H1 (cell line): ENCODE measurements at regions not wholly inside any gene's neighbourhood (a gene's known extent, or its start where the extent isn't known, plus 50 kb on each side); places are given as distances from the start of the nearest gene placed in this dataset.

Experiments
- BACH1 ChIP-seq: IDR thresholded peaks from 2 replicates; pipeline ENCODE4 v1.6.1; 2012; ENCODE audit warnings: low read length, improper control_type of control experiment
- CHD1 ChIP-seq: IDR thresholded peaks from 2 replicates; pipeline ENCODE4 v1.6.1; 2012; ENCODE audit warnings: low read depth, low read length, improper control_type of control experiment
- CREB1 ChIP-seq: IDR thresholded peaks from 2 replicates; pipeline ENCODE4 v1.6.1; 2012; ENCODE audit warnings: inconsistent platforms
- EP300 ChIP-seq, 2 experiments: IDR thresholded peaks; 1 replicate in 1 of 2; 2 replicates in 1 of 2; pipeline ENCODE4 v1.6.1; 2011 to 2012; ENCODE audit warnings: low read depth in 2 of 2, low read length in 2 of 2, mild to moderate bottlenecking in 2 of 2, borderline replicate concordance in 1 of 2, inconsistent platforms in 1 of 2, moderate library complexity in 1 of 2
- JUND ChIP-seq: IDR thresholded peaks from 2 replicates; pipeline ENCODE4 v1.6.1; 2011; ENCODE audit warnings: mild to moderate bottlenecking, improper control_type of control experiment, low read length
- KDM5A ChIP-seq: fragments of 200-600 bp; IDR thresholded peaks from 2 replicates; pipeline ENCODE4 v1.7.1; 2012; ENCODE audit warnings: mild to moderate bottlenecking, low read length, inconsistent platforms, mixed read lengths
- POLR2A ChIP-seq, 2 experiments: IDR thresholded peaks; 1 replicate in 1 of 2; 2 replicates in 1 of 2; pipeline ENCODE4 v1.6.1; 2011; ENCODE audit warnings: low read depth in 2 of 2, low read length in 2 of 2, mild to moderate bottlenecking in 2 of 2; ENCODE audit errors: control extremely low read depth in 1 of 2
- POLR2AphosphoS5 ChIP-seq: IDR thresholded peaks from 2 replicates; pipeline ENCODE4 v1.6.1; 2011; ENCODE audit warnings: low read depth, low read length
- SIX5 ChIP-seq: IDR thresholded peaks from 2 replicates; pipeline ENCODE4 v1.6.1; 2011; ENCODE audit warnings: mild to moderate bottlenecking, low read depth, low read length
- YY1 ChIP-seq: IDR thresholded peaks from 2 replicates; pipeline ENCODE4 v1.6.1; 2011; ENCODE audit warnings: low read depth, mild to moderate bottlenecking, low read length
- TF ChIP-seq, protein P1 (sequence below): IDR thresholded peaks from 2 replicates; pipeline ENCODE4 v1.6.1; 2011; ENCODE audit warnings: low read length, improper control_type of control experiment
- TF ChIP-seq, protein P2 (sequence below), 3 experiments: IDR thresholded peaks; 1 replicate in 2 of 3; 2 replicates in 1 of 3; pipeline versions ENCODE4 v1.5.1 to v1.6.1; 2011; ENCODE audit warnings: low read length in 3 of 3, mild to moderate bottlenecking in 3 of 3, inconsistent platforms in 2 of 3, low read depth in 1 of 3, moderate library complexity in 1 of 3; ENCODE audit not compliant: insufficient read depth in 1 of 3; ENCODE audit errors: control extremely low read depth in 1 of 3

DNA sequence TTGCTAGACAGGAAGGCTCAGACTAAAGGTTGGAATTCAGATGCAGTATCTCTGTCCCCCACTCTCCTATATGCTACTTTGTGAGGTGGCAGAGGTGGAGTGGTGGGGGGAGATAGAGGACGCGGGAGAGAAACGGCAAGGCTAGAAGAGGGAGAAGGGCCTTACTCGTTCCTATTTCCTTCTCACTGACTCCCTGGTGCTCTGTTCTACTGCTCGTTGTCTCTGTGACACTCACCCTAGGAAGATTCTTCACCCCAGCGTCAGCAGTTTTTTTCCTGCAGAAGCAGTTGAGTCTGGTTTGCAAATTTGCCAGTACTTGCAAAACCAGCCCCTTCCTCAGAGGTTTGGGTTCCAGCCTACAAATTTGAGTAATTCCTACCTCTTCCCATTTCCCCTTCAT, 801.1 kb upstream of the SLC35B3 start:
- TF ChIP-seq BACH1 (no peak), YY1 (no peak), CREB1 (no peak), POLR2AphosphoS5 (no peak), JUND (no peak), CHD1 (no peak), SIX5 (no peak), POLR2A (IDR thresholded peaks at IDR 0.05; ENCODE audit: control extremely low read depth in 1 of 2, low read depth in 2 of 2, low read length in 2 of 2) (no peak), EP300 (IDR thresholded peaks at IDR 0.05; ENCODE audit: borderline replicate concordance in 1 of 2, low read depth in 2 of 2, low read length in 2 of 2) (no peak), KDM5A (no peak)
- TF ChIP-seq, protein P1, sequence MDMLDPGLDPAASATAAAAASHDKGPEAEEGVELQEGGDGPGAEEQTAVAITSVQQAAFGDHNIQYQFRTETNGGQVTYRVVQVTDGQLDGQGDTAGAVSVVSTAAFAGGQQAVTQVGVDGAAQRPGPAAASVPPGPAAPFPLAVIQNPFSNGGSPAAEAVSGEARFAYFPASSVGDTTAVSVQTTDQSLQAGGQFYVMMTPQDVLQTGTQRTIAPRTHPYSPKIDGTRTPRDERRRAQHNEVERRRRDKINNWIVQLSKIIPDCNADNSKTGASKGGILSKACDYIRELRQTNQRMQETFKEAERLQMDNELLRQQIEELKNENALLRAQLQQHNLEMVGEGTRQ = no peak
- TF ChIP-seq, protein P2, sequence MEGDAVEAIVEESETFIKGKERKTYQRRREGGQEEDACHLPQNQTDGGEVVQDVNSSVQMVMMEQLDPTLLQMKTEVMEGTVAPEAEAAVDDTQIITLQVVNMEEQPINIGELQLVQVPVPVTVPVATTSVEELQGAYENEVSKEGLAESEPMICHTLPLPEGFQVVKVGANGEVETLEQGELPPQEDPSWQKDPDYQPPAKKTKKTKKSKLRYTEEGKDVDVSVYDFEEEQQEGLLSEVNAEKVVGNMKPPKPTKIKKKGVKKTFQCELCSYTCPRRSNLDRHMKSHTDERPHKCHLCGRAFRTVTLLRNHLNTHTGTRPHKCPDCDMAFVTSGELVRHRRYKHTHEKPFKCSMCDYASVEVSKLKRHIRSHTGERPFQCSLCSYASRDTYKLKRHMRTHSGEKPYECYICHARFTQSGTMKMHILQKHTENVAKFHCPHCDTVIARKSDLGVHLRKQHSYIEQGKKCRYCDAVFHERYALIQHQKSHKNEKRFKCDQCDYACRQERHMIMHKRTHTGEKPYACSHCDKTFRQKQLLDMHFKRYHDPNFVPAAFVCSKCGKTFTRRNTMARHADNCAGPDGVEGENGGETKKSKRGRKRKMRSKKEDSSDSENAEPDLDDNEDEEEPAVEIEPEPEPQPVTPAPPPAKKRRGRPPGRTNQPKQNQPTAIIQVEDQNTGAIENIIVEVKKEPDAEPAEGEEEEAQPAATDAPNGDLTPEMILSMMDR (IDR thresholded peaks at IDR 0.05; ENCODE audit: control extremely low read depth in 1 of 3, insufficient read depth in 1 of 3, low read depth in 1 of 3, low read length in 3 of 3) = no peak
